Natural killer cell treated with Interleukin-12 subunit alpha and Interleukin-12 subunit beta and Interleukin-15 and Interleukin-18, amount 100 ng/mL, for 72 hours (primary cell): ENCODE measurements at regions not wholly inside any gene's neighbourhood (a gene's known extent, or its start where the extent isn't known, plus 50 kb on each side); places are given as distances from the start of the nearest gene placed in this dataset.

ENCODE experiments used
- ATAC-seq, 2 donors: fragments of 150-1000 bp; cut with Tn5 transposase in 1 of 2; sonication (Bioruptor Pico), chemical (Tn5 transposase) in 1 of 2; 2 replicates each; pipeline ENCODE4 v1.10.0; 2021
- DNase-seq: peaks from one replicate; pipeline ENCODE4 v3.0.0; 2022; ENCODE audit warnings: low spot score
- H3K27ac Mint-ChIP-seq, 2 donors: 1 replicate in 1 of 2; 2 replicates in 1 of 2; pipeline ENCODE4 v1.8.0; 2022; ENCODE audit warnings: mixed read lengths in 2 of 2, mild to moderate bottlenecking in 1 of 2, moderate library complexity in 1 of 2
- H3K27me3 Mint-ChIP-seq, 2 donors: 1 replicate in 1 of 2; 2 replicates in 1 of 2; pipeline ENCODE4 v1.8.0; 2022; ENCODE audit warnings: mixed read lengths in 2 of 2
- H3K36me3 Mint-ChIP-seq: one replicate; pipeline ENCODE4 v1.8.0; 2022; ENCODE audit warnings: mixed read lengths
- H3K4me1 Mint-ChIP-seq, 2 donors: 1 replicate in 1 of 2; 2 replicates in 1 of 2; pipeline ENCODE4 v1.8.0; 2022; ENCODE audit warnings: low read depth in 2 of 2, mixed read lengths in 2 of 2, mild to moderate bottlenecking in 1 of 2
- H3K4me3 Mint-ChIP-seq: one replicate; pipeline ENCODE4 v1.8.0; 2022; ENCODE audit warnings: mixed read lengths
- H3K9me3 Mint-ChIP-seq: 2 replicates; pipeline ENCODE4 v1.8.0; 2022; ENCODE audit warnings: mixed read lengths

- ATAC-seq = no peak
- DNase-seq = no peak
- Mint-ChIP-seq H3K27me3 (peaks cover 2 to 5% of the 10 kb centered on the region in 2 donors), H3K36me3 (no peaks in the 10 kb centered on the region), H3K27ac (no peak overlapping the region), H3K4me1 (no peaks in the 10 kb centered on the region), H3K9me3 (no peaks in the 10 kb centered on the region), H3K4me3 (no peak overlapping the region)
These were observed 429.2 kb downstream of the DMAC1 start for GRCh38 chr9:7370381-7370780.

GRCh38 chr9:7369384-7369821 lies 430.2 kb downstream of the DMAC1 start:
- Mint-ChIP-seq H3K27ac (no peak overlapping the region), H3K4me1 (no peaks in the 10 kb centered on the region), H3K9me3 (no peaks in the 10 kb centered on the region), H3K36me3 (no peaks in the 10 kb centered on the region), H3K27me3 (peaks cover 2 to 5% of the 10 kb centered on the region in 2 donors), H3K4me3 (no peak overlapping the region)
- DNase-seq (no peak), ATAC-seq (no peak)

GRCh38 chr9:7368410-7369292 lies 430.9 kb downstream of the DMAC1 start:
- ATAC-seq = peak in 1 of 2 donors; percentile 28
- Mint-ChIP-seq H3K4me1 (no peaks in the 10 kb centered on the region), H3K27ac (no peak overlapping the region), H3K27me3 (peaks cover 2 to 5% of the 10 kb centered on the region in 2 donors), H3K9me3 (no peaks in the 10 kb centered on the region), H3K4me3 (no peak overlapping the region), H3K36me3 (no peaks in the 10 kb centered on the region)
- no peak for DNase-seq

GRCh38 chr9:7367726-7368125 lies 431.9 kb downstream of the DMAC1 start:
- Mint-ChIP-seq H3K36me3 (no peaks in the 10 kb centered on the region), H3K9me3 (no peaks in the 10 kb centered on the region), H3K27ac (no peak overlapping the region), H3K4me3 (no peak overlapping the region), H3K4me1 (no peaks in the 10 kb centered on the region), H3K27me3 (peaks cover 2 to 5% of the 10 kb centered on the region in 2 donors)
- DNase-seq = no peak
- ATAC-seq = no peak

GRCh38 chr9:7366121-7366520 lies 433.5 kb downstream of the DMAC1 start:
- peaks cover 2 to 5% of the 10 kb centered on the region in 2 donors for H3K27me3 Mint-ChIP-seq
- no peak for ATAC-seq
- no peak for DNase-seq
- H3K4me3 Mint-ChIP-seq = no peak overlapping the region
- H3K9me3 Mint-ChIP-seq = no peaks in the 10 kb centered on the region
- H3K4me1 Mint-ChIP-seq = no peaks in the 10 kb centered on the region
- H3K36me3 Mint-ChIP-seq = no peaks in the 10 kb centered on the region
- H3K27ac Mint-ChIP-seq = no peak overlapping the region

- Mint-ChIP-seq H3K27me3 (peaks cover 6 to 10% of the 10 kb centered on the region in 2 donors), H3K9me3 (no peaks in the 10 kb centered on the region), H3K4me1 (no peaks in the 10 kb centered on the region), H3K36me3 (no peaks in the 10 kb centered on the region), H3K27ac (no peak overlapping the region), H3K4me3 (no peak overlapping the region)
- no peak for DNase-seq
- no peak for ATAC-seq
These were observed 435.7 kb downstream of the DMAC1 start for GRCh38 chr9:7363777-7364477.

GRCh38 chr9:7360513-7360912 lies 439.1 kb downstream of the DMAC1 start:
- H3K36me3 Mint-ChIP-seq = no peaks in the 10 kb centered on the region
- ATAC-seq (no peak), DNase-seq (no peak)
- H3K27me3 Mint-ChIP-seq = peaks cover 13 to 23% of the 10 kb centered on the region in 2 donors
- H3K9me3 Mint-ChIP-seq = no peaks in the 10 kb centered on the region
- H3K4me3 Mint-ChIP-seq = no peak overlapping the region
- no peaks in the 10 kb centered on the region for H3K4me1 Mint-ChIP-seq
- H3K27ac Mint-ChIP-seq = no peak overlapping the region

GRCh38 chr9:7358876-7359275 lies 440.7 kb downstream of the DMAC1 start:
- no peak overlapping the region for H3K4me3 Mint-ChIP-seq
- H3K4me1 Mint-ChIP-seq = no peaks in the 10 kb centered on the region
- H3K27me3 Mint-ChIP-seq = peaks cover 17 to 30% of the 10 kb centered on the region in 2 donors
- no peaks in the 10 kb centered on the region for H3K9me3 Mint-ChIP-seq
- no peak for ATAC-seq
- no peak for DNase-seq
- H3K27ac Mint-ChIP-seq = no peak overlapping the region
- no peaks in the 10 kb centered on the region for H3K36me3 Mint-ChIP-seq

GRCh38 chr9:7354704-7355103 lies 444.9 kb downstream of the DMAC1 start:
- Mint-ChIP-seq H3K4me1 (no peaks in the 10 kb centered on the region), H3K9me3 (no peaks in the 10 kb centered on the region), H3K4me3 (no peak overlapping the region), H3K36me3 (peaks cover 5% of the 10 kb centered on the region), H3K27me3 (peaks cover 28 to 53% of the 10 kb centered on the region in 2 donors), H3K27ac (no peak overlapping the region)
- ATAC-seq (no peak), DNase-seq (no peak)

GRCh38 chr9:7348692-7349091 lies 450.9 kb downstream of the DMAC1 start:
- H3K27me3 Mint-ChIP-seq = peaks cover 20 to 34% of the 10 kb centered on the region in 2 donors
- no peak overlapping the region for H3K4me3 Mint-ChIP-seq
- ATAC-seq (no peak), DNase-seq (no peak)
- no peak overlapping the region for H3K27ac Mint-ChIP-seq
- H3K9me3 Mint-ChIP-seq = peaks cover 3% of the 10 kb centered on the region
- H3K36me3 Mint-ChIP-seq = peaks cover 12% of the 10 kb centered on the region
- no peaks in the 10 kb centered on the region for H3K4me1 Mint-ChIP-seq

GRCh38 chr9:7347556-7347955 lies 452.0 kb downstream of the DMAC1 start:
- ATAC-seq = no peak
- DNase-seq = no peak
- peaks cover 20 to 38% of the 10 kb centered on the region in 2 donors for H3K27me3 Mint-ChIP-seq
- peaks cover 12% of the 10 kb centered on the region for H3K36me3 Mint-ChIP-seq
- H3K4me1 Mint-ChIP-seq = no peaks in the 10 kb centered on the region
- H3K27ac Mint-ChIP-seq = no peak overlapping the region
- H3K9me3 Mint-ChIP-seq = peaks cover 3% of the 10 kb centered on the region
- H3K4me3 Mint-ChIP-seq = no peak overlapping the region

- DNase-seq (no peak), ATAC-seq (no peak)
- Mint-ChIP-seq H3K27me3 (peaks cover 19 to 37% of the 10 kb centered on the region in 2 donors), H3K27ac (no peak overlapping the region), H3K4me1 (no peaks in the 10 kb centered on the region), H3K4me3 (no peak overlapping the region), H3K9me3 (peaks cover 3% of the 10 kb centered on the region), H3K36me3 (peaks cover 12% of the 10 kb centered on the region)
These were observed 453.4 kb downstream of the DMAC1 start for GRCh38 chr9:7346144-7346543.

- Mint-ChIP-seq H3K4me3 (no peak overlapping the region), H3K27me3 (peaks cover 21 to 36% of the 10 kb centered on the region in 2 donors), H3K9me3 (no peaks in the 10 kb centered on the region), H3K27ac (no peak overlapping the region), H3K36me3 (no peaks in the 10 kb centered on the region), H3K4me1 (no peaks in the 10 kb centered on the region)
- ATAC-seq = no peak
- no peak for DNase-seq
These were observed 456.8 kb downstream of the DMAC1 start for GRCh38 chr9:7342736-7343135.

GRCh38 chr9:7342229-7342628 lies 457.3 kb downstream of the DMAC1 start:
- Mint-ChIP-seq H3K4me1 (no peaks in the 10 kb centered on the region), H3K36me3 (no peaks in the 10 kb centered on the region), H3K27ac (no peak overlapping the region), H3K4me3 (no peak overlapping the region), H3K9me3 (no peaks in the 10 kb centered on the region), H3K27me3 (peaks cover 26 to 40% of the 10 kb centered on the region in 2 donors)
- DNase-seq (no peak), ATAC-seq (no peak)
